Naive thymus-derived CD4-positive, alpha-beta T cell (primary cell): ENCODE measurements at regions not wholly inside any gene's neighbourhood (a gene's known extent, or its start where the extent isn't known, plus 50 kb on each side); places are given as distances from the start of the nearest gene placed in this dataset.

Source experiments
- ATAC-seq: fragments of 150-1000 bp; cut with Tn5 transposase; 2 replicates; pipeline ENCODE4 v1.10.0; 2021; ENCODE audit warnings: mild to moderate bottlenecking, moderate library complexity
- CTCF ChIA-PET: fragments of 350-600 bp; sonication (Branson Sonifier 250); formaldehyde crosslinking; loops from one replicate; lab custom pipeline; 2021; ENCODE audit warnings: antibody characterized with exemption; lab: Charles Lee
- POLR2A ChIA-PET: fragments of 350-600 bp; sonication (Branson Sonifier 250); formaldehyde crosslinking; loops from one replicate; lab custom pipeline; 2021; ENCODE audit warnings: antibody characterized with exemption, inconsistent platforms; lab: Charles Lee
- DNase-seq, 9 donors: peaks; one replicate each; pipeline versions ENCODE4 v3.0.0 to v3.0.0-alpha.2; 2020 to 2022; ENCODE audit warnings: mixed read lengths in 1 of 9
- H3K27ac ChIP-seq: one replicate; pipeline ENCODE4 v1.7.0; 2013; ENCODE audit warnings: mild to moderate bottlenecking, low read depth, low read length, moderate library complexity
- H3K27me3 ChIP-seq, 2 donors: one replicate each; pipeline ENCODE4 v1.7.0; 2013; ENCODE audit warnings: low read length in 2 of 2, mild to moderate bottlenecking in 2 of 2, moderate library complexity in 2 of 2; ENCODE audit not compliant: control insufficient read depth in 2 of 2, insufficient read depth in 2 of 2
- H3K36me3 ChIP-seq, 3 experiments: 1 replicate in 2 of 3; 2 replicates in 1 of 3; pipeline ENCODE4 v1.7.0; 2013; ENCODE audit warnings: low read length in 3 of 3, mild to moderate bottlenecking in 3 of 3, moderate library complexity in 1 of 3; ENCODE audit not compliant: insufficient read depth in 3 of 3, control insufficient read depth in 2 of 3
- H3K4me1 ChIP-seq, 2 donors: one replicate each; pipeline ENCODE4 v1.7.0; 2013; ENCODE audit warnings: low read length in 2 of 2, mild to moderate bottlenecking in 2 of 2, moderate library complexity in 1 of 2; ENCODE audit not compliant: control insufficient read depth in 2 of 2, insufficient read depth in 2 of 2
- H3K4me3 ChIP-seq: 2 replicates; pipeline ENCODE4 v1.7.0; 2013; ENCODE audit warnings: mild to moderate bottlenecking, low read length
- H3K9me3 ChIP-seq, 3 experiments: 1 replicate in 2 of 3; 2 replicates in 1 of 3; pipeline ENCODE4 v1.7.0; 2013; ENCODE audit warnings: low read length in 3 of 3; ENCODE audit not compliant: control insufficient read depth in 2 of 3
- H3K27ac Mint-ChIP-seq, 9 donors: one replicate each; pipeline ENCODE4 v1.8.0; 2020 to 2022; ENCODE audit warnings: mixed read lengths in 9 of 9, mild to moderate bottlenecking in 8 of 9, moderate library complexity in 5 of 9, inconsistent platforms in 2 of 9
- H3K27me3 Mint-ChIP-seq, 5 donors: one replicate each; pipeline ENCODE4 v1.8.0; 2021 to 2022; ENCODE audit warnings: mixed read lengths in 5 of 5, mild to moderate bottlenecking in 1 of 5
- H3K36me3 Mint-ChIP-seq, 5 donors: one replicate each; pipeline ENCODE4 v1.8.0; 2020 to 2022; ENCODE audit warnings: mixed read lengths in 5 of 5, mild to moderate bottlenecking in 3 of 5, inconsistent platforms in 1 of 5
- H3K4me1 Mint-ChIP-seq, 7 donors: one replicate each; pipeline ENCODE4 v1.8.0; 2020 to 2022; ENCODE audit warnings: mixed read lengths in 7 of 7, mild to moderate bottlenecking in 3 of 7, inconsistent platforms in 1 of 7
- H3K4me3 Mint-ChIP-seq, 10 donors: one replicate each; pipeline ENCODE4 v1.8.0; 2020 to 2022; ENCODE audit warnings: mild to moderate bottlenecking in 10 of 10, mixed read lengths in 10 of 10, moderate library complexity in 6 of 10, inconsistent platforms in 2 of 10
- H3K9me3 Mint-ChIP-seq, 11 donors: one replicate each; pipeline ENCODE4 v1.8.0; 2020 to 2022; ENCODE audit warnings: mixed read lengths in 11 of 11, mild to moderate bottlenecking in 4 of 11, inconsistent platforms in 1 of 11, moderate library complexity in 1 of 11
- intact Hi-C, 2 donors: fragments of 100-400 bp; cut with micrococcal nuclease; formaldehyde crosslinking; loops; one replicate each; pipeline ENCODE4 v1.15.1; 2023

- no peaks in the 10 kb centered on the region for H3K4me1 Mint-ChIP-seq
- DNase-seq = no peak
- Histone ChIP-seq H3K36me3 (no peaks in the 10 kb centered on the region), H3K27ac (no peak overlapping the region), H3K4me3 (no peak overlapping the region), H3K27me3 (no peaks in the 10 kb centered on the region), H3K9me3 (peaks cover 0 to 16% (median 0%) of the 10 kb centered on the region in 3 experiments), H3K4me1 (no peaks in the 10 kb centered on the region)
- ChIA-PET POLR2A (no interaction called here), CTCF (no interaction called here)
- no peak overlapping the region for H3K4me3 Mint-ChIP-seq
- intact Hi-C loops = no loop called here
- no peaks in the 10 kb centered on the region for H3K27me3 Mint-ChIP-seq
- H3K27ac Mint-ChIP-seq = no peak overlapping the region
- H3K9me3 Mint-ChIP-seq = peaks cover 8 to 31% (median 16%) of the 10 kb centered on the region in 11 donors
- no peaks in the 10 kb centered on the region for H3K36me3 Mint-ChIP-seq
- ATAC-seq = no peak
Measured at GRCh38 chr17:52674686-52675085, 516.2 kb upstream of the CA10 start.

DNA sequence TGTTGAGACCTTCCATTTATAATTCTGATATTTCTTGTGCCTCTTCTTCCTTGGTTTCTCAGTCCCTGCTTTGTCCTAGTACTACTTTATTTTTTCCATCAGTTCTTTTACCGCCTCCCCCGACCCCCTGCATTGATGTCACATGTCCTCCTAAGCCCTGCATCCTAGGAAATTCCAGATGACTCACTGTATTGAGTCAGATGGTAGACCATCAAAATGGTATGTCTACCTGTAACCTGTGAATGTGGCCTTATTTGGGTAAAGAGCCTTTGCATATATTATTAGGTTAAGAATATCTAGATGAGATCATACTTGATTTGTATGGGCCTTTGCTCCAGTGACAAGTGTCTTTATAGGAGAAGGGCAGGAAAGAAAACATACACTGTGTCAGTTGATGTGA is 515.3 kb upstream of the CA10 start:
- Histone ChIP-seq H3K9me3 (peaks cover 0 to 12% (median 0%) of the 10 kb centered on the region in 3 experiments), H3K4me3 (no peak overlapping the region), H3K4me1 (no peaks in the 10 kb centered on the region), H3K27ac (no peak overlapping the region), H3K36me3 (no peaks in the 10 kb centered on the region), H3K27me3 (no peaks in the 10 kb centered on the region)
- no peaks in the 10 kb centered on the region for H3K27me3 Mint-ChIP-seq
- no peak overlapping the region for H3K4me3 Mint-ChIP-seq
- POLR2A ChIA-PET = no interaction called here
- CTCF ChIA-PET = no interaction called here
- H3K4me1 Mint-ChIP-seq = no peaks in the 10 kb centered on the region
- ATAC-seq (no peak), DNase-seq (no peak)
- intact Hi-C loops = no loop called here
- peaks cover 5 to 22% (median 10%) of the 10 kb centered on the region in 11 donors for H3K9me3 Mint-ChIP-seq
- no peaks in the 10 kb centered on the region for H3K36me3 Mint-ChIP-seq
- H3K27ac Mint-ChIP-seq = no peak overlapping the region

- Mint-ChIP-seq H3K27ac (no peak overlapping the region), H3K36me3 (no peaks in the 10 kb centered on the region), H3K27me3 (peaks cover 0 to 8% (median 0%) of the 10 kb centered on the region in 5 donors), H3K9me3 (peaks cover 0 to 20% (median 4%) of the 10 kb centered on the region in 11 donors), H3K4me1 (no peaks in the 10 kb centered on the region), H3K4me3 (no peak overlapping the region)
- no peak for DNase-seq
- Histone ChIP-seq H3K4me3 (no peak overlapping the region), H3K36me3 (no peaks in the 10 kb centered on the region), H3K9me3 (peaks cover 0 to 4% (median 0%) of the 10 kb centered on the region in 3 experiments), H3K27ac (no peak overlapping the region), H3K27me3 (no peaks in the 10 kb centered on the region), H3K4me1 (no peaks in the 10 kb centered on the region)
- ATAC-seq = no peak
- ChIA-PET CTCF (no interaction called here), POLR2A (no interaction called here)
- intact Hi-C loops = no loop called here
Measured at GRCh38 chr17:52666264-52666663, 507.8 kb upstream of the CA10 start.

DNA sequence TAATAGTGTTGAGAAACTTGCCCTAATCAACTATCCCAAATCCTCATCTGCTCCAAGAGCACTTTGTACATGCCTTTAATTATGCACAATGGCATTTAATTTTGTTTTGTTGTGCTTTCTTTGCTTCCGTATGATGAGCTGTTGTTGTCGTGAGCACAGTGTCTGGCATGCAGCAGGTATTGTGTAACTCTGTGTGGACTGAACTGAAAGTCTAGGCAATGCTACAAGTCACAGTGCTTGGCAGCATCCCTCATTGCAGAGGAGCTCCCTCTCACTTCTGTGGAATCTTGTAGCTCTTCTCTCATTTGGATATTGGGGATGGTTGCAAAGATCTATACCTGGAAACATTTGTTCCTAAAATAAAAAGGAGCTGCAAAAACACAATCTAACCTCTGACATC is 502.2 kb upstream of the CA10 start:
- Mint-ChIP-seq H3K9me3 (peaks cover 0 to 12% (median 2%) of the 10 kb centered on the region in 11 donors), H3K27me3 (no peaks in the 10 kb centered on the region), H3K4me3 (no peak overlapping the region), H3K27ac (no peak overlapping the region), H3K4me1 (no peaks in the 10 kb centered on the region), H3K36me3 (no peaks in the 10 kb centered on the region)
- Histone ChIP-seq H3K4me3 (no peak overlapping the region), H3K27me3 (no peaks in the 10 kb centered on the region), H3K27ac (no peak overlapping the region), H3K9me3 (peaks cover 0 to 4% (median 0%) of the 10 kb centered on the region in 3 experiments), H3K4me1 (no peaks in the 10 kb centered on the region), H3K36me3 (no peaks in the 10 kb centered on the region)
- ChIA-PET CTCF (no interaction called here), POLR2A (no interaction called here)
- intact Hi-C loops = no loop called here
- DNase-seq (no peak), ATAC-seq (no peak)

DNA sequence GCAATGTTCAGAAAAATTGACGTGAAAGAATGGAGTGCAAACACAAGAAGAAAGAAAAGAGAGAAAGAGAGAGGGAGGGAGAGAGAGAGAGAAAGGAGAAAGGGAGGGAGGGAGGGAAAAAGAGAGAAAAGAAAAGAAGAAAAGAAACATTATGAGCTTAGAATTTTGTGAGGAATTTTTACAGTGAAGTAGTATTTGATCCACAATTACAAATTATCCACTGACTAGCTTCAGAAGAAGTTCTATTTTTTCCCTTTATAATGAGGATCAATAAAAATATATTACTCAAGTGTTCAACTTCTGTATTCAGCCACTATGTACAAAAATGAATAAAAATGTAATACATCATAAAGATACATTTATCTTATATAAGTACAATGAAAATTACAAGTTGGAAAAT is 494.5 kb upstream of the CA10 start:
- no peak for ATAC-seq
- H3K9me3 ChIP-seq = no peaks in the 10 kb centered on the region
- no peaks in the 10 kb centered on the region for H3K4me1 ChIP-seq
- POLR2A ChIA-PET = no interaction called here
- Mint-ChIP-seq H3K4me1 (no peaks in the 10 kb centered on the region), H3K27me3 (no peaks in the 10 kb centered on the region), H3K9me3 (peaks cover 0 to 16% (median 5%) of the 10 kb centered on the region in 11 donors), H3K4me3 (no peak overlapping the region), H3K36me3 (no peaks in the 10 kb centered on the region), H3K27ac (no peak overlapping the region)
- no peak overlapping the region for H3K27ac ChIP-seq
- intact Hi-C loops = no loop called here
- no peak for DNase-seq
- no peaks in the 10 kb centered on the region for H3K36me3 ChIP-seq
- CTCF ChIA-PET = no interaction called here
- H3K27me3 ChIP-seq = no peaks in the 10 kb centered on the region
- no peak overlapping the region for H3K4me3 ChIP-seq

- H3K9me3 ChIP-seq = no peaks in the 10 kb centered on the region
- H3K4me1 ChIP-seq = no peaks in the 10 kb centered on the region
- Mint-ChIP-seq H3K9me3 (peaks cover 0 to 15% (median under 1%) of the 10 kb centered on the region in 11 donors), H3K27ac (no peak overlapping the region), H3K4me1 (no peaks in the 10 kb centered on the region), H3K36me3 (no peaks in the 10 kb centered on the region), H3K27me3 (no peaks in the 10 kb centered on the region), H3K4me3 (no peak overlapping the region)
- no peak for DNase-seq
- ATAC-seq = no peak
- no peaks in the 10 kb centered on the region for H3K36me3 ChIP-seq
- CTCF ChIA-PET = no interaction called here
- H3K27ac ChIP-seq = no peak overlapping the region
- H3K4me3 ChIP-seq = no peak overlapping the region
- intact Hi-C loops = no loop called here
- POLR2A ChIA-PET = no interaction called here
- H3K27me3 ChIP-seq = no peaks in the 10 kb centered on the region
Measured at GRCh38 chr17:52648995-52649394, 490.5 kb upstream of the CA10 start.

- no peak overlapping the region for H3K27ac ChIP-seq
- H3K27ac Mint-ChIP-seq = no peak overlapping the region
- no peaks in the 10 kb centered on the region for H3K27me3 Mint-ChIP-seq
- no peaks in the 10 kb centered on the region for H3K9me3 ChIP-seq
- H3K4me1 ChIP-seq = no peaks in the 10 kb centered on the region
- no peaks in the 10 kb centered on the region for H3K4me1 Mint-ChIP-seq
- no peaks in the 10 kb centered on the region for H3K36me3 Mint-ChIP-seq
- no peak overlapping the region for H3K4me3 Mint-ChIP-seq
- no peaks in the 10 kb centered on the region for H3K27me3 ChIP-seq
- H3K9me3 Mint-ChIP-seq = peaks cover 0 to 14% (median 0%) of the 10 kb centered on the region in 11 donors
- CTCF ChIA-PET = no interaction called here
- DNase-seq (no peak), ATAC-seq (no peak)
- H3K36me3 ChIP-seq = no peaks in the 10 kb centered on the region
- intact Hi-C loops = no loop called here
- H3K4me3 ChIP-seq = no peak overlapping the region
- POLR2A ChIA-PET = no interaction called here
Measured at GRCh38 chr17:52647411-52647810, 488.9 kb upstream of the CA10 start.
